ENCODE measurements at regions not wholly inside any gene's neighbourhood (a gene's known extent, or its start where the extent isn't known, plus 50 kb on each side); places are given as distances from the start of the nearest gene placed in this dataset.

DNA sequence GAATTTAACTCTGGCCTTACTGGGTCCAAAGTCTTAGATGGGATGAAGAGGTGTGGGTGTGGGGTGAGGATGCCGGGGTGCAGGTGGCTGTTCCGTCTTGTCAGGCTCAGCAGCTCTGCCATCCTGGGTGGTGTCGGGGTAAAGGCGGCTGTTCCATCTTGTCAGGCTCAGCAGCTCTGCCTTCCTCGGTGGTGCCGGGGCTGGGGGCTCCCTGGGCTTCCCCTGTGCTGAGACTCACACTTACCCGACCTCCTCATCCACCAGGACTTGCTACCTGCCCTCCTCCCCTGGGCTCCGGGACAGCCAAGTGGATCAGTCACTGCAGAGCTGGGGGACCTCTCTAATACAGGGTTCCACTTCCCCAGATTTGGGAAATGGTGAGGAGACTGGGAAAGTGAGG, 244.3 kb upstream of the SHH start:
- Histone ChIP-seq H3K4me1 (ENCODE audit: control insufficient read depth, extremely low read depth, insufficient read depth, low read length) (no peaks in the 10 kb centered on the region), H3K9me3 (ENCODE audit: control insufficient read depth, insufficient read depth, low read depth, low read length) (peaks cover 4% of the 10 kb centered on the region), H2AFZ (ENCODE audit: low read length) (no peak overlapping the region), H4K20me1 (ENCODE audit: control insufficient read depth, extremely low read depth, insufficient read depth, low read length) (no peaks in the 10 kb centered on the region), H3K27ac (ENCODE audit: insufficient read depth, low read length) (no peak overlapping the region), H3K79me2 (ENCODE audit: control insufficient read depth, insufficient read depth, low read length) (no peaks in the 10 kb centered on the region), H3K9ac (ENCODE audit: insufficient read depth, low read length) (no peak overlapping the region), H3K4me2 (ENCODE audit: extremely low read depth, insufficient read depth, low read length) (no peak overlapping the region), H3K27me3 (ENCODE audit: control insufficient read depth, insufficient read depth, low read length) (no peaks in the 10 kb centered on the region), H3K4me3 (replicated peaks in 1 of 4; ENCODE audit: control extremely low read depth in 1 of 4, insufficient read depth in 1 of 4, low read depth in 3 of 4, low read length in 4 of 4) (no peak overlapping the region), H3K36me3 (ENCODE audit: control insufficient read depth, insufficient read depth, low read length) (no peaks in the 10 kb centered on the region)
- no peak for TF ChIP-seq EZH2 (IDR thresholded peaks at IDR 0.05; ENCODE audit: low read length, missing control alignments)
- TF ChIP-seq, protein P1, sequence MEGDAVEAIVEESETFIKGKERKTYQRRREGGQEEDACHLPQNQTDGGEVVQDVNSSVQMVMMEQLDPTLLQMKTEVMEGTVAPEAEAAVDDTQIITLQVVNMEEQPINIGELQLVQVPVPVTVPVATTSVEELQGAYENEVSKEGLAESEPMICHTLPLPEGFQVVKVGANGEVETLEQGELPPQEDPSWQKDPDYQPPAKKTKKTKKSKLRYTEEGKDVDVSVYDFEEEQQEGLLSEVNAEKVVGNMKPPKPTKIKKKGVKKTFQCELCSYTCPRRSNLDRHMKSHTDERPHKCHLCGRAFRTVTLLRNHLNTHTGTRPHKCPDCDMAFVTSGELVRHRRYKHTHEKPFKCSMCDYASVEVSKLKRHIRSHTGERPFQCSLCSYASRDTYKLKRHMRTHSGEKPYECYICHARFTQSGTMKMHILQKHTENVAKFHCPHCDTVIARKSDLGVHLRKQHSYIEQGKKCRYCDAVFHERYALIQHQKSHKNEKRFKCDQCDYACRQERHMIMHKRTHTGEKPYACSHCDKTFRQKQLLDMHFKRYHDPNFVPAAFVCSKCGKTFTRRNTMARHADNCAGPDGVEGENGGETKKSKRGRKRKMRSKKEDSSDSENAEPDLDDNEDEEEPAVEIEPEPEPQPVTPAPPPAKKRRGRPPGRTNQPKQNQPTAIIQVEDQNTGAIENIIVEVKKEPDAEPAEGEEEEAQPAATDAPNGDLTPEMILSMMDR (conservative IDR thresholded peaks at IDR 0.05 in 1 of 2, IDR thresholded peaks at IDR 0.05 in 1 of 2; ENCODE audit: low read depth in 1 of 2, low read length in 2 of 2): no peak
- no peak for DNase-seq (ENCODE audit: low read depth in 2 of 2)

DNA sequence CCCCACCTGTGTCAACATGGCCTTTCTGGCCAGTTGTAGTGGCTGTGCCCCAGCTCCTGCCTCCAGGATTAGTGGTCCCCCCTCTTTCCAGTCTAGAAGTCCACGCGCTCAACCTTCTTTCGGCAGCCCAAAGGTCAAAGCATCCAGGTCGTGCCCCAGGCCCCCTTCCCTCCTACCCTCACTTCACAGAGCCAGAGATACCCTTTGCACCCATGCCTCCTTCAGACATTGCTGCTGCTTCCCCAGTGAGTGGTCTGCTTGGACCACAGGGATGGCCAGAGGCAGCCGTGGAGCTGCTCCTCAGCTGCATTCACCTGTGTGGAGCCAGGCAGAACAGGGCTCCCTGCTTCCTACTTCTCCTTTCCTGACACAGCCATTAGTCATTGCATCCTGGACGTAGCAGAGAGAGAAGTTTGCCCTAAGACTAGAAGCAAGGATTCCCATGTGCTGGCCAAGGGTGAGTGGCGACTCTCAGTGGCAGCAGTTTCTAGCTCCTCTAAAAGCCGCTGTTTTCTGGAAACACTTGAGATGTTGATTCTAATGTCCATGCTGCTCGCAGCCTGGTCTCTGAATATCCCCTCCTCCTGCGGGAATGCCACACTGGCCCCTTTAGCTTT, 243.1 kb upstream of the SHH start:
- Histone ChIP-seq H3K36me3 (ENCODE audit: control insufficient read depth, insufficient read depth, low read length) (no peaks in the 10 kb centered on the region), H3K4me2 (ENCODE audit: extremely low read depth, insufficient read depth, low read length) (no peak overlapping the region), H3K79me2 (ENCODE audit: control insufficient read depth, insufficient read depth, low read length) (no peaks in the 10 kb centered on the region), H3K4me1 (ENCODE audit: control insufficient read depth, extremely low read depth, insufficient read depth, low read length) (no peaks in the 10 kb centered on the region), H3K27me3 (ENCODE audit: control insufficient read depth, insufficient read depth, low read length) (no peaks in the 10 kb centered on the region), H2AFZ (ENCODE audit: low read length) (no peak overlapping the region), H3K27ac (ENCODE audit: insufficient read depth, low read length) (no peak overlapping the region), H3K9me3 (ENCODE audit: control insufficient read depth, insufficient read depth, low read depth, low read length) (no peaks in the 10 kb centered on the region), H3K9ac (ENCODE audit: insufficient read depth, low read length) (no peak overlapping the region), H4K20me1 (ENCODE audit: control insufficient read depth, extremely low read depth, insufficient read depth, low read length) (no peaks in the 10 kb centered on the region), H3K4me3 (replicated peaks in 1 of 4; ENCODE audit: control extremely low read depth in 1 of 4, insufficient read depth in 1 of 4, low read depth in 3 of 4, low read length in 4 of 4) (no peak overlapping the region)
- TF ChIP-seq, protein P1 (conservative IDR thresholded peaks at IDR 0.05 in 1 of 2, IDR thresholded peaks at IDR 0.05 in 1 of 2; ENCODE audit: low read depth in 1 of 2, low read length in 2 of 2): no peak
- no peak for TF ChIP-seq EZH2 (IDR thresholded peaks at IDR 0.05; ENCODE audit: low read length, missing control alignments)
- no peak for DNase-seq (ENCODE audit: low read depth in 2 of 2)

DNA sequence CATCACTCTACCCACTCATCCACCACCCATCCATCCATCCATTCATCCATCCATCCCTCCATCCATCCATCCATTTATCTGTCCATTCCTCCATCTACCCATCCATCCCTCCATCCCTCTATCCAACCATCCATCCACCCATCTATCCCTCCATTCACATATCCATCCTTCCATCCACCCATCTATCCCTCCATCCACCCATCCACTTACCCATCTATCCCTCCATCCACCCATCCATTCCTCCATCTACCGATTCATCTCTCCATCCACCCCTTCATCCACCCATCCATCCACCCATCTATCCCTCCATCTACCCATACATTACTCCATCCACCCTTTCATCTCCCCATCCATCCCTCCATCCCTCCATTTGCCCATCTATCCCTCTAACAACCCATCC, 239.6 kb upstream of the SHH start:
- DNase-seq (ENCODE audit: low read depth in 2 of 2): no peak
- Histone ChIP-seq H3K79me2 (ENCODE audit: control insufficient read depth, insufficient read depth, low read length) (no peaks in the 10 kb centered on the region), H3K4me1 (ENCODE audit: control insufficient read depth, extremely low read depth, insufficient read depth, low read length) (no peaks in the 10 kb centered on the region), H3K4me2 (ENCODE audit: extremely low read depth, insufficient read depth, low read length) (no peak overlapping the region), H2AFZ (ENCODE audit: low read length) (no peak overlapping the region), H3K36me3 (ENCODE audit: control insufficient read depth, insufficient read depth, low read length) (no peaks in the 10 kb centered on the region), H4K20me1 (ENCODE audit: control insufficient read depth, extremely low read depth, insufficient read depth, low read length) (no peaks in the 10 kb centered on the region), H3K9me3 (ENCODE audit: control insufficient read depth, insufficient read depth, low read depth, low read length) (no peaks in the 10 kb centered on the region), H3K4me3 (replicated peaks in 1 of 4; ENCODE audit: control extremely low read depth in 1 of 4, insufficient read depth in 1 of 4, low read depth in 3 of 4, low read length in 4 of 4) (no peak overlapping the region), H3K27me3 (ENCODE audit: control insufficient read depth, insufficient read depth, low read length) (no peaks in the 10 kb centered on the region), H3K9ac (ENCODE audit: insufficient read depth, low read length) (no peak overlapping the region), H3K27ac (ENCODE audit: insufficient read depth, low read length) (no peak overlapping the region)
- TF ChIP-seq, protein P1 (conservative IDR thresholded peaks at IDR 0.05 in 1 of 2, IDR thresholded peaks at IDR 0.05 in 1 of 2; ENCODE audit: low read depth in 1 of 2, low read length in 2 of 2): no peak
- no peak for TF ChIP-seq EZH2 (IDR thresholded peaks at IDR 0.05; ENCODE audit: low read length, missing control alignments)
